IMR-90 (cell line): ENCODE measurements at regions not wholly inside any gene's neighbourhood (a gene's known extent, or its start where the extent isn't known, plus 50 kb on each side); places are given as distances from the start of the nearest gene placed in this dataset.

Source experiments
- ELK1 ChIP-seq: fragments of 150-350 bp; IDR thresholded peaks from 2 replicates; pipeline ENCODE4 v1.6.1; 2016; ENCODE audit warnings: low read depth, mild to moderate bottlenecking, low read length, moderate library complexity, borderline replicate concordance
- MAZ ChIP-seq: IDR thresholded peaks from 2 replicates; pipeline ENCODE4 v1.6.1; 2012; ENCODE audit warnings: low read depth, mild to moderate bottlenecking, low read length, improper control_type of control experiment, moderate library complexity, borderline replicate concordance
- MXI1 ChIP-seq: IDR thresholded peaks from 2 replicates; pipeline ENCODE4 v1.6.1; 2012; ENCODE audit warnings: low read depth, mild to moderate bottlenecking, low read length, moderate library complexity, borderline replicate concordance
- TF ChIP-seq, protein P1 (sequence below): conservative IDR thresholded peaks from 2 replicates; pipeline ENCODE4 v1.5.1; 2012; ENCODE audit warnings: mild to moderate bottlenecking, low read depth, low read length, improper control_type of control experiment

- no peak for TF ChIP-seq ELK1
- no peak for TF ChIP-seq MAZ
- no peak for TF ChIP-seq MXI1
- TF ChIP-seq, protein P1, sequence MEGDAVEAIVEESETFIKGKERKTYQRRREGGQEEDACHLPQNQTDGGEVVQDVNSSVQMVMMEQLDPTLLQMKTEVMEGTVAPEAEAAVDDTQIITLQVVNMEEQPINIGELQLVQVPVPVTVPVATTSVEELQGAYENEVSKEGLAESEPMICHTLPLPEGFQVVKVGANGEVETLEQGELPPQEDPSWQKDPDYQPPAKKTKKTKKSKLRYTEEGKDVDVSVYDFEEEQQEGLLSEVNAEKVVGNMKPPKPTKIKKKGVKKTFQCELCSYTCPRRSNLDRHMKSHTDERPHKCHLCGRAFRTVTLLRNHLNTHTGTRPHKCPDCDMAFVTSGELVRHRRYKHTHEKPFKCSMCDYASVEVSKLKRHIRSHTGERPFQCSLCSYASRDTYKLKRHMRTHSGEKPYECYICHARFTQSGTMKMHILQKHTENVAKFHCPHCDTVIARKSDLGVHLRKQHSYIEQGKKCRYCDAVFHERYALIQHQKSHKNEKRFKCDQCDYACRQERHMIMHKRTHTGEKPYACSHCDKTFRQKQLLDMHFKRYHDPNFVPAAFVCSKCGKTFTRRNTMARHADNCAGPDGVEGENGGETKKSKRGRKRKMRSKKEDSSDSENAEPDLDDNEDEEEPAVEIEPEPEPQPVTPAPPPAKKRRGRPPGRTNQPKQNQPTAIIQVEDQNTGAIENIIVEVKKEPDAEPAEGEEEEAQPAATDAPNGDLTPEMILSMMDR = no peak
Measured at GRCh38 chr2:83081826-83082690, 1377.0 kb downstream of the SUCLG1 start.
